Psoas muscle (tissue), 7 donors: ENCODE measurements at regions not wholly inside any gene's neighbourhood (a gene's known extent, or its start where the extent isn't known, plus 50 kb on each side); places are given as distances from the start of the nearest gene placed in this dataset.
A peak's percentile ranks its signal among the peaks of the same experiment; 100 is the strongest.

Source experiments
- ATAC-seq, 4 donors: fragments of 200-7000 bp; cut with Tn5 transposase; one replicate each; pipeline ENCODE4 v1.9.1; 2020; ENCODE audit warnings: moderate library complexity in 3 of 4, mild to moderate bottlenecking in 2 of 4
- DNase-seq, 2 donors: peaks; one replicate each; pipeline ENCODE4 v3.0.0-alpha.2; 2020
- H3K27ac ChIP-seq: fragments of 200-600 bp; one replicate; pipeline ENCODE4 v1.8.0; 2022
- H3K27me3 ChIP-seq, 3 donors: fragments of 200-600 bp in 1 of 3; one replicate each; pipeline versions ENCODE4 v1.6.1 to v1.8.0; 2013 to 2022; ENCODE audit warnings: low read length in 2 of 3, mild to moderate bottlenecking in 2 of 3, moderate library complexity in 1 of 3; ENCODE audit not compliant: insufficient read depth in 3 of 3
- H3K36me3 ChIP-seq, 2 donors: fragments of 200-600 bp in 1 of 2; one replicate each; pipeline versions ENCODE4 v1.6.1 to v1.8.0; 2013 to 2022; ENCODE audit warnings: low read depth in 1 of 2, mild to moderate bottlenecking in 1 of 2, moderate library complexity in 1 of 2; ENCODE audit not compliant: insufficient read depth in 1 of 2
- H3K4me1 ChIP-seq: fragments of 200-600 bp; one replicate; pipeline ENCODE4 v1.8.0; 2022
- H3K4me3 ChIP-seq: fragments of 200-600 bp; one replicate; pipeline ENCODE4 v1.8.0; 2022; ENCODE audit warnings: mild to moderate bottlenecking
- H3K9me3 ChIP-seq: fragments of 200-600 bp; one replicate; pipeline ENCODE4 v1.8.0; 2022
- CTCF ChIP-seq: fragments of 200-600 bp; IDR thresholded peaks from one replicate; pipeline ENCODE4 v1.8.0; 2022; ENCODE audit warnings: antibody characterized with exemption
- WGBS, 3 donors: extraction: QIAGEN DNeasy Blood & Tissue Kit; methylation state at CpG; one replicate each; pipeline versions ENCODE4 v1.1.6 to v1.1.7; 2013; 5-methylcytosine and 5-hydroxymethylcytosine counted together
- intact Hi-C, 2 donors: fragments of 100-400 bp; cut with DNase I; formaldehyde crosslinking; loops; one replicate each; pipeline versions ENCODE4 v1.11.0 to v1.14.2; 2022
- donor health status: healthy with polysubstance abuse.
- donor health status: DM: no; HTN: no; CAD: no; lungs with moderate emphysema.
- donor health status: Bipolar disorder and iron deficiency.
- donor health status: healthy.
- donor health status: DM: yes; HTN: yes; CAD: no.
- donor health status: DM: no; HTN: no; CAD: no.
- donor health status: DM: yes; HTN: yes; CAD: no.

- Histone ChIP-seq H3K4me3 (no peak overlapping the region), H3K36me3 (no peaks in the 10 kb centered on the region), H3K27ac (no peak overlapping the region), H3K27me3 (peaks cover 0 to 2% (median 0%) of the 10 kb centered on the region in 3 donors), H3K4me1 (no peaks in the 10 kb centered on the region), H3K9me3 (no peaks in the 10 kb centered on the region)
- intact Hi-C loops = no loop called here
- no peak for DNase-seq
- WGBS, 3 donors = 90 to 97% (median 92%) methylated on average over 3 to 5 of the region's 5 CpGs
- TF ChIP-seq CTCF = no peak
- no peak for ATAC-seq
Observed at GRCh38 chr15:93811305-93811704, 420.1 kb upstream of the MCTP2 start.

GRCh38 chr15:93809516-93809915 lies 421.8 kb upstream of the MCTP2 start:
- Histone ChIP-seq H3K27ac (no peak overlapping the region), H3K27me3 (peaks cover 0 to 2% (median 0%) of the 10 kb centered on the region in 3 donors), H3K9me3 (no peaks in the 10 kb centered on the region), H3K36me3 (no peaks in the 10 kb centered on the region), H3K4me1 (no peaks in the 10 kb centered on the region), H3K4me3 (no peak overlapping the region)
- DNase-seq (no peak), ATAC-seq (no peak)
- intact Hi-C loops = no loop called here
- no peak for TF ChIP-seq CTCF
- WGBS, 3 donors = 82 to 96% (median 88%) methylated on average over 3 of the region's 3 CpGs

GRCh38 chr15:93803421-93804152 lies 427.8 kb upstream of the MCTP2 start:
- DNase-seq (peak; percentile 68 to 90), ATAC-seq (peak; percentile 40 to 76 (median 58))
- intact Hi-C loops = no loop called here
- no peak overlapping the region for H3K27ac ChIP-seq
- H3K9me3 ChIP-seq = no peaks in the 10 kb centered on the region
- TF ChIP-seq CTCF = no peak
- H3K36me3 ChIP-seq = no peaks in the 10 kb centered on the region
- H3K4me3 ChIP-seq = peak overlapping the region; percentile 35
- H3K27me3 ChIP-seq = no peaks in the 10 kb centered on the region
- WGBS, 3 donors = 35 to 58% (median 46%) methylated on average over 31 of the region's 31 CpGs
- H3K4me1 ChIP-seq = no peaks in the 10 kb centered on the region

- DNase-seq (no peak), ATAC-seq (no peak)
- H3K27ac ChIP-seq = no peak overlapping the region
- TF ChIP-seq CTCF = no peak
- no peaks in the 10 kb centered on the region for H3K4me1 ChIP-seq
- no peaks in the 10 kb centered on the region for H3K9me3 ChIP-seq
- no peaks in the 10 kb centered on the region for H3K27me3 ChIP-seq
- no peak overlapping the region for H3K4me3 ChIP-seq
- no peaks in the 10 kb centered on the region for H3K36me3 ChIP-seq
- intact Hi-C loops = no loop called here
Observed at GRCh38 chr15:93801206-93801605, 430.2 kb upstream of the MCTP2 start.

GRCh38 chr15:93800805-93801204 lies 430.6 kb upstream of the MCTP2 start:
- Histone ChIP-seq H3K27ac (no peak overlapping the region), H3K9me3 (no peaks in the 10 kb centered on the region), H3K36me3 (no peaks in the 10 kb centered on the region), H3K4me1 (no peaks in the 10 kb centered on the region), H3K27me3 (no peaks in the 10 kb centered on the region), H3K4me3 (no peak overlapping the region)
- no peak for ATAC-seq
- no peak for TF ChIP-seq CTCF
- no peak for DNase-seq
- WGBS, 3 donors = 91 to 93% (median 91%) methylated on average over 2 of the region's 2 CpGs
- intact Hi-C loops = no loop called here
